OCI-LY1 (cell line): ENCODE measurements at regions not wholly inside any gene's neighbourhood (a gene's known extent, or its start where the extent isn't known, plus 50 kb on each side); places are given as distances from the start of the nearest gene placed in this dataset.

Source experiments
- EZH2 ChIP-seq: fragments of 200-600 bp; sonication (generic), shearing (Covaris generic); IDR thresholded peaks from 2 replicates; pipeline ENCODE4 v1.8.0; 2017; ENCODE audit warnings: borderline replicate concordance, mixed run types, mild to moderate bottlenecking, antibody characterized with exemption, low read length, moderate library complexity, mixed read lengths
- TF ChIP-seq, protein P1 (sequence below): fragments of 200-600 bp; sonication (generic), shearing (Covaris generic); IDR thresholded peaks from 2 replicates; pipeline ENCODE4 v1.5.1; 2017; ENCODE audit warnings: mild to moderate bottlenecking, antibody characterized with exemption, low read length, moderate library complexity, mixed read lengths

- no peak for TF ChIP-seq EZH2
- TF ChIP-seq, protein P1, sequence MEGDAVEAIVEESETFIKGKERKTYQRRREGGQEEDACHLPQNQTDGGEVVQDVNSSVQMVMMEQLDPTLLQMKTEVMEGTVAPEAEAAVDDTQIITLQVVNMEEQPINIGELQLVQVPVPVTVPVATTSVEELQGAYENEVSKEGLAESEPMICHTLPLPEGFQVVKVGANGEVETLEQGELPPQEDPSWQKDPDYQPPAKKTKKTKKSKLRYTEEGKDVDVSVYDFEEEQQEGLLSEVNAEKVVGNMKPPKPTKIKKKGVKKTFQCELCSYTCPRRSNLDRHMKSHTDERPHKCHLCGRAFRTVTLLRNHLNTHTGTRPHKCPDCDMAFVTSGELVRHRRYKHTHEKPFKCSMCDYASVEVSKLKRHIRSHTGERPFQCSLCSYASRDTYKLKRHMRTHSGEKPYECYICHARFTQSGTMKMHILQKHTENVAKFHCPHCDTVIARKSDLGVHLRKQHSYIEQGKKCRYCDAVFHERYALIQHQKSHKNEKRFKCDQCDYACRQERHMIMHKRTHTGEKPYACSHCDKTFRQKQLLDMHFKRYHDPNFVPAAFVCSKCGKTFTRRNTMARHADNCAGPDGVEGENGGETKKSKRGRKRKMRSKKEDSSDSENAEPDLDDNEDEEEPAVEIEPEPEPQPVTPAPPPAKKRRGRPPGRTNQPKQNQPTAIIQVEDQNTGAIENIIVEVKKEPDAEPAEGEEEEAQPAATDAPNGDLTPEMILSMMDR: no peak
Measured at GRCh38 chr2:16952368-16952767, 286.7 kb upstream of the CYRIA start.
